H9 (cell line): ENCODE measurements at regions not wholly inside any gene's neighbourhood (a gene's known extent, or its start where the extent isn't known, plus 50 kb on each side); places are given as distances from the start of the nearest gene placed in this dataset.

ENCODE experiments used
- DNase-seq: peaks from one replicate; pipeline ENCODE4 v3.0.0-alpha.2; 2017
- H2AFZ ChIP-seq: one replicate; pipeline ENCODE4 v1.6.1; 2013; ENCODE audit warnings: mild to moderate bottlenecking, low read length, control low read depth, moderate library complexity
- H2AK5ac ChIP-seq: 2 replicates; pipeline ENCODE4 v1.6.1; 2013; ENCODE audit warnings: low read length, control low read depth, mixed read lengths; ENCODE audit not compliant: insufficient read length
- H2BK120ac ChIP-seq: one replicate; pipeline ENCODE4 v1.6.1; 2013; ENCODE audit warnings: low read depth, mild to moderate bottlenecking, low read length, control low read depth, inconsistent platforms; ENCODE audit not compliant: poor library complexity, severe bottlenecking
- H2BK12ac ChIP-seq: 2 replicates; pipeline ENCODE4 v1.6.1; 2013; ENCODE audit warnings: low read length, control low read depth, mixed read lengths, low read depth; ENCODE audit not compliant: insufficient read length
- H2BK15ac ChIP-seq: 2 replicates; pipeline ENCODE4 v1.6.1; 2013; ENCODE audit warnings: low read depth, low read length, control low read depth
- H2BK20ac ChIP-seq: one replicate; pipeline ENCODE4 v1.6.1; 2013; ENCODE audit warnings: low read depth, mild to moderate bottlenecking, low read length, control low read depth, inconsistent platforms; ENCODE audit not compliant: poor library complexity, severe bottlenecking
- H2BK5ac ChIP-seq: 2 replicates; pipeline ENCODE4 v1.6.1; 2013; ENCODE audit warnings: low read length, control low read depth, mixed read lengths; ENCODE audit not compliant: insufficient read length
- H3K14ac ChIP-seq: 2 replicates; pipeline ENCODE4 v1.6.1; 2013; ENCODE audit warnings: low read length, control low read depth; ENCODE audit not compliant: insufficient read depth
- H3K18ac ChIP-seq: 2 replicates; pipeline ENCODE4 v1.6.1; 2013; ENCODE audit warnings: low read depth, mild to moderate bottlenecking, mixed read lengths, low read length, control low read depth; ENCODE audit not compliant: insufficient read length
- H3K23ac ChIP-seq: 2 replicates; pipeline ENCODE4 v1.6.1; 2013; ENCODE audit warnings: low read length, control low read depth, mixed read lengths, low read depth; ENCODE audit not compliant: insufficient read length
- H3K23me2 ChIP-seq: 2 replicates; pipeline ENCODE4 v1.6.1; 2013; ENCODE audit warnings: low read depth, mild to moderate bottlenecking, mixed read lengths, low read length, control low read depth; ENCODE audit not compliant: insufficient read length, poor library complexity, severe bottlenecking
- H3K27ac ChIP-seq: 2 replicates; pipeline ENCODE4 v1.5.1; 2013; ENCODE audit warnings: low read length, control low read depth, mixed read lengths, low read depth; ENCODE audit not compliant: insufficient read length
- H3K27me3 ChIP-seq: 2 replicates; pipeline ENCODE4 v1.6.1; 2013; ENCODE audit warnings: low read length, control low read depth, inconsistent platforms; ENCODE audit not compliant: insufficient read depth
- H3K4ac ChIP-seq: 2 replicates; pipeline ENCODE4 v1.6.1; 2013; ENCODE audit warnings: low read depth, mild to moderate bottlenecking, control low read depth, inconsistent platforms, low read length, moderate library complexity
- H3K4me1 ChIP-seq: 2 replicates; pipeline ENCODE4 v1.6.1; 2013; ENCODE audit warnings: low read length, control low read depth, inconsistent platforms; ENCODE audit not compliant: insufficient read depth
- H3K4me2 ChIP-seq: 2 replicates; pipeline ENCODE4 v1.6.1; 2013; ENCODE audit warnings: low read length, control low read depth, mixed read lengths; ENCODE audit not compliant: insufficient read length, insufficient read depth
- H3K56ac ChIP-seq: 2 replicates; pipeline ENCODE4 v1.6.1; 2013; ENCODE audit warnings: low read depth, mild to moderate bottlenecking, mixed read lengths, low read length, control low read depth; ENCODE audit not compliant: insufficient read length
- H3K79me1 ChIP-seq: 2 replicates; pipeline ENCODE4 v1.6.1; 2013; ENCODE audit warnings: low read depth, mild to moderate bottlenecking, moderate library complexity, low read length, control low read depth, inconsistent platforms; ENCODE audit not compliant: insufficient read depth, poor library complexity, severe bottlenecking
- H3K79me2 ChIP-seq: 2 replicates; pipeline ENCODE4 v1.6.1; 2013; ENCODE audit warnings: low read length, control low read depth, inconsistent platforms; ENCODE audit not compliant: insufficient read depth
- H3K9ac ChIP-seq: 2 replicates; pipeline ENCODE4 v1.6.1; 2013; ENCODE audit warnings: low read length, control low read depth, mixed read lengths; ENCODE audit not compliant: insufficient read length; ENCODE audit errors: extremely low read depth
- H3K9me3 ChIP-seq: one replicate; pipeline ENCODE4 v1.6.1; 2013; ENCODE audit warnings: low read depth, low read length, inconsistent platforms; ENCODE audit not compliant: control insufficient read depth
- H3T11ph ChIP-seq: one replicate; pipeline ENCODE4 v1.6.1; 2013; ENCODE audit warnings: mild to moderate bottlenecking, low read length, control low read depth, inconsistent platforms
- H4K20me1 ChIP-seq: one replicate; pipeline ENCODE4 v1.6.1; 2013; ENCODE audit not compliant: control insufficient read depth, insufficient read length, insufficient read depth
- H4K5ac ChIP-seq: 2 replicates; pipeline ENCODE4 v1.6.1; 2013; ENCODE audit warnings: low read depth, mild to moderate bottlenecking, mixed read lengths, low read length, control low read depth; ENCODE audit not compliant: insufficient read length
- H4K8ac ChIP-seq: replicated peaks from 2 replicates; pipeline ENCODE4 v1.6.1; 2013; ENCODE audit warnings: low read length, control low read depth, mixed read lengths, low read depth; ENCODE audit not compliant: insufficient read length
- H4K91ac ChIP-seq: 2 replicates; pipeline ENCODE4 v1.6.1; 2013; ENCODE audit warnings: low read depth, mild to moderate bottlenecking, moderate library complexity, mixed read lengths, low read length, control low read depth; ENCODE audit not compliant: insufficient read length
- H3K27ac Mint-ChIP-seq, 3 experiments: 2 replicates in 2 of 3; 3 replicates in 1 of 3; pipeline ENCODE4 v1.8.0; 2020 to 2021; ENCODE audit warnings: mixed read lengths in 3 of 3, mild to moderate bottlenecking in 1 of 3, moderate library complexity in 1 of 3
- H3K27me3 Mint-ChIP-seq: 2 replicates; pipeline ENCODE4 v1.8.0; 2021; ENCODE audit warnings: low read depth, mild to moderate bottlenecking, moderate library complexity, mixed read lengths
- H3K36me3 Mint-ChIP-seq, 3 experiments: 2 replicates in 2 of 3; 3 replicates in 1 of 3; pipeline ENCODE4 v1.8.0; 2020 to 2021; ENCODE audit warnings: low read depth in 3 of 3, mixed read lengths in 3 of 3; ENCODE audit not compliant: insufficient read depth in 1 of 3
- H3K4me1 Mint-ChIP-seq, 2 experiments: 2 replicates each; pipeline ENCODE4 v1.8.0; 2020; ENCODE audit warnings: mixed read lengths in 2 of 2
- H3K4me3 Mint-ChIP-seq, 2 experiments: 2 replicates in 1 of 2; 3 replicates in 1 of 2; pipeline ENCODE4 v1.8.0; 2020 to 2021; ENCODE audit warnings: mild to moderate bottlenecking in 2 of 2, mixed read lengths in 2 of 2, moderate library complexity in 1 of 2
- H3K9me3 Mint-ChIP-seq, 2 experiments: 2 replicates in 1 of 2; 3 replicates in 1 of 2; pipeline ENCODE4 v1.8.0; 2020; ENCODE audit warnings: mild to moderate bottlenecking in 2 of 2, mixed read lengths in 2 of 2, moderate library complexity in 1 of 2
- WGBS: extraction: QIAGEN DNeasy Blood & Tissue Kit; methylation state at CpG from one replicate; pipeline ENCODE4 v1.1.7; 2013; ENCODE audit warnings: missing lambda C conversion rate, low lambda C conversion rate, mixed read lengths; ENCODE audit not compliant: insufficient read length; ENCODE audit errors: extremely low coverage; 5-methylcytosine and 5-hydroxymethylcytosine counted together
- TF ChIP-seq, protein P1 (sequence below): fragments of 200-600 bp; sonication (generic); conservative IDR thresholded peaks from 3 replicates; pipeline ENCODE4 v1.8.0; 2021; ENCODE audit warnings: antibody characterized with exemption, mild to moderate bottlenecking

DNA sequence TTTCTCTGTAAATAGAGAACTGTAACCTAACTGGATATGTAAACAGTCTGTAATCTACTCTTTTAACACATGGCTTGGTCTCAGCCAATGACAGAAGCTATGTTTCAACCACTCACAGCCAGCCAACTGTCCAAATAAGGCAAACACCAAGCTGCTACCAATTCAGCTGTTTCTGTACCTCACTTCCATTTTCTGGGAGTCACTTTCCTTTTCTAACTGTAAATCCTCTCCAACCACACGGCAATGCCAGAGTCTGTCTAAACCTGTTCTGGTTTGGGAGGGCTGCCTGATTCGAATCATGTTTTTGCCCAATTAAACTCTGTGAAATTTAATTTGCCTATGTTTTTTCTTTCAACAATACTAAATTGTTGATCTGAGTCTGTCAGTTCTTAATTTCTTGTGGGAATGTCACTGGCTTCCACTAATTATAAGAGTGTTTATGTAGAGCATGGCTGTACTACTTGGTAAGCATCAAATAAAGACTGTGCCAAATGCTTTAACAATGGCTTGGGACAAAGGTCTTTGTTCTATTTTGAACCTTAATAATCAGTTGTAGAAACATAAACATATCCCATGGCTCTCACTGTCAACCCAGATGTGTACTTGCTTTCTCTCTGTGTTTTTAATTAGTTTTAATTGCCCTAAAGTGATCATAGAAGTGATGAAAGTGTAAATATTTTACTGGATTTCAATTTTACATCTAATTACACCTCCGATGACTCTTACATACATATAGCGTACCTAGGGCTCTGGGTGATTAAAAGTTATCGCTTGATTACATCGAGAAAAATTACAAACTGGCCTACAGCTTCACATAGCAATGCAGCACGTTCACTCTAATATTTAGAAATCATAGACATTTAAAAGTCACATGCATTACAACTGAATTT lies 1144.6 kb upstream of the TMPRSS15 start:
- Histone ChIP-seq H3K18ac (no peak overlapping the region), H3K9me3 (peaks cover 16% of the 10 kb centered on the region), H3K4me1 (no peaks in the 10 kb centered on the region; the same call in 1 of the 2 replicates), H2BK20ac (no peak overlapping the region), H2BK15ac (no peak overlapping the region), H2AFZ (no peak overlapping the region), H3K23me2 (no peaks in the 10 kb centered on the region), H4K20me1 (no peaks in the 10 kb centered on the region), H4K8ac (no peak overlapping the region), H4K91ac (no peak overlapping the region), H3K79me2 (no peaks in the 10 kb centered on the region), H3K4ac (no peak overlapping the region), H3K4me2 (no peak overlapping the region), H3K23ac (no peak overlapping the region), H3K14ac (no peak overlapping the region), H3T11ph (no peak overlapping the region), H4K5ac (no peak overlapping the region), H3K27me3 (no peaks in the 10 kb centered on the region), H3K56ac (no peak overlapping the region), H3K79me1 (no peaks in the 10 kb centered on the region), H3K9ac (no peak overlapping the region), H2BK5ac (no peak overlapping the region), H3K27ac (no peak overlapping the region), H2AK5ac (no peak overlapping the region), H2BK120ac (no peak overlapping the region), H2BK12ac (no peak overlapping the region)
- peaks cover 52 to 54% of the 10 kb centered on the region in 2 experiments for H3K9me3 Mint-ChIP-seq
- peaks cover 37 to 64% (median 46%) of the 10 kb centered on the region in 3 experiments for H3K36me3 Mint-ChIP-seq
- TF ChIP-seq, protein P1, sequence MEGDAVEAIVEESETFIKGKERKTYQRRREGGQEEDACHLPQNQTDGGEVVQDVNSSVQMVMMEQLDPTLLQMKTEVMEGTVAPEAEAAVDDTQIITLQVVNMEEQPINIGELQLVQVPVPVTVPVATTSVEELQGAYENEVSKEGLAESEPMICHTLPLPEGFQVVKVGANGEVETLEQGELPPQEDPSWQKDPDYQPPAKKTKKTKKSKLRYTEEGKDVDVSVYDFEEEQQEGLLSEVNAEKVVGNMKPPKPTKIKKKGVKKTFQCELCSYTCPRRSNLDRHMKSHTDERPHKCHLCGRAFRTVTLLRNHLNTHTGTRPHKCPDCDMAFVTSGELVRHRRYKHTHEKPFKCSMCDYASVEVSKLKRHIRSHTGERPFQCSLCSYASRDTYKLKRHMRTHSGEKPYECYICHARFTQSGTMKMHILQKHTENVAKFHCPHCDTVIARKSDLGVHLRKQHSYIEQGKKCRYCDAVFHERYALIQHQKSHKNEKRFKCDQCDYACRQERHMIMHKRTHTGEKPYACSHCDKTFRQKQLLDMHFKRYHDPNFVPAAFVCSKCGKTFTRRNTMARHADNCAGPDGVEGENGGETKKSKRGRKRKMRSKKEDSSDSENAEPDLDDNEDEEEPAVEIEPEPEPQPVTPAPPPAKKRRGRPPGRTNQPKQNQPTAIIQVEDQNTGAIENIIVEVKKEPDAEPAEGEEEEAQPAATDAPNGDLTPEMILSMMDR, result no peak
- H3K4me1 Mint-ChIP-seq, result peaks cover 7 to 11% of the 10 kb centered on the region in 2 experiments
- no peaks in the 10 kb centered on the region for H3K27me3 Mint-ChIP-seq
- H3K4me3 Mint-ChIP-seq, result no peak overlapping the region
- no peak overlapping the region for H3K27ac Mint-ChIP-seq
- DNase-seq, result no peak
- no CpG with 5 or more reads among the region's 7 CpGs for WGBS
